Colonic mucosa (tissue), 4 donors: ENCODE measurements at regions not wholly inside any gene's neighbourhood (a gene's known extent, or its start where the extent isn't known, plus 50 kb on each side); places are given as distances from the start of the nearest gene placed in this dataset.

Experiments used
- DNase-seq: peaks from one replicate; pipeline ENCODE4 v3.0.0-alpha.2; 2020
- H3K27ac ChIP-seq: fragments of 200-600 bp; one replicate; pipeline ENCODE4 v1.8.0; 2021
- H3K27me3 ChIP-seq: fragments of 200-600 bp; one replicate; pipeline ENCODE4 v1.8.0; 2021
- H3K36me3 ChIP-seq: fragments of 200-600 bp; one replicate; pipeline ENCODE4 v1.8.0; 2021
- H3K4me1 ChIP-seq: fragments of 200-600 bp; one replicate; pipeline ENCODE4 v1.8.0; 2021; ENCODE audit warnings: mild to moderate bottlenecking
- H3K4me3 ChIP-seq: fragments of 200-600 bp; one replicate; pipeline ENCODE4 v1.8.0; 2021
- H3K9ac ChIP-seq, 2 donors: one replicate each; pipeline ENCODE4 v1.7.0; 2013; ENCODE audit warnings: control low read depth in 2 of 2, low read depth in 2 of 2, low read length in 2 of 2
- H3K9me3 ChIP-seq: fragments of 200-600 bp; one replicate; pipeline ENCODE4 v1.8.0; 2021
- intact Hi-C: fragments of 100-400 bp; cut with DNase I; formaldehyde crosslinking; loops from one replicate; pipeline ENCODE4 v1.14.1; 2022
- TF ChIP-seq, protein P1 (sequence below): fragments of 200-600 bp; IDR thresholded peaks from one replicate; pipeline ENCODE4 v1.8.0; 2022; ENCODE audit warnings: antibody characterized with exemption, mild to moderate bottlenecking
- donor health status: healthy.
- donor health status: DM: no; HTN: no; CAD: no.
- donor health status: DM: no; HTN: no; CAD: no.

- H3K27ac ChIP-seq: no peak overlapping the region
- intact Hi-C loops: no loop called here
- no peak overlapping the region for H3K9ac ChIP-seq
- H3K4me1 ChIP-seq: no peaks in the 10 kb centered on the region
- no peaks in the 10 kb centered on the region for H3K27me3 ChIP-seq
- no peak for DNase-seq
- H3K9me3 ChIP-seq: no peaks in the 10 kb centered on the region
- no peaks in the 10 kb centered on the region for H3K36me3 ChIP-seq
- H3K4me3 ChIP-seq: no peak overlapping the region
- TF ChIP-seq, protein P1, sequence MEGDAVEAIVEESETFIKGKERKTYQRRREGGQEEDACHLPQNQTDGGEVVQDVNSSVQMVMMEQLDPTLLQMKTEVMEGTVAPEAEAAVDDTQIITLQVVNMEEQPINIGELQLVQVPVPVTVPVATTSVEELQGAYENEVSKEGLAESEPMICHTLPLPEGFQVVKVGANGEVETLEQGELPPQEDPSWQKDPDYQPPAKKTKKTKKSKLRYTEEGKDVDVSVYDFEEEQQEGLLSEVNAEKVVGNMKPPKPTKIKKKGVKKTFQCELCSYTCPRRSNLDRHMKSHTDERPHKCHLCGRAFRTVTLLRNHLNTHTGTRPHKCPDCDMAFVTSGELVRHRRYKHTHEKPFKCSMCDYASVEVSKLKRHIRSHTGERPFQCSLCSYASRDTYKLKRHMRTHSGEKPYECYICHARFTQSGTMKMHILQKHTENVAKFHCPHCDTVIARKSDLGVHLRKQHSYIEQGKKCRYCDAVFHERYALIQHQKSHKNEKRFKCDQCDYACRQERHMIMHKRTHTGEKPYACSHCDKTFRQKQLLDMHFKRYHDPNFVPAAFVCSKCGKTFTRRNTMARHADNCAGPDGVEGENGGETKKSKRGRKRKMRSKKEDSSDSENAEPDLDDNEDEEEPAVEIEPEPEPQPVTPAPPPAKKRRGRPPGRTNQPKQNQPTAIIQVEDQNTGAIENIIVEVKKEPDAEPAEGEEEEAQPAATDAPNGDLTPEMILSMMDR: no peak
Measured at GRCh38 chr11:27263986-27264385, 99.0 kb downstream of the CCDC34 start.

DNA sequence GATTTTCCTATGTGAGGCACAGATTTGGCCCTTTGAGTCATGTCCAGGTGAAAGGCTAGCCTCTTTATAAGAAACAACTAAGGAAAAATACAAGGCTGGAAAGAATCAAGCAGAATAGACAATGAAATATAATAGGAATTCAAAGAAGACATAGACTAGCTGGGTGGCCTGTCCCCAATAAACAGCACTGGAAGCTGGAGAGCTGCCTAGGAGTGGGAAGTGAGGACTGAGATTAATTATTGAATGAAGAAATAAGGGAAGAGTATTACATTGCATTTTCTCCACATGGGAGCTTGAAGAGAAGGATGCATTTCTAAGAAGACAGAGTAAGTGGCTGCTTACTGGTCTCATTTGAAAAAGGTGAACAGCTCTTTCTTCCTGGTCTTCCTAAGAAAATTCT is 100.0 kb downstream of the CCDC34 start:
- Histone ChIP-seq H3K4me3 (no peak overlapping the region), H3K36me3 (no peaks in the 10 kb centered on the region), H3K4me1 (no peaks in the 10 kb centered on the region), H3K9me3 (no peaks in the 10 kb centered on the region), H3K27me3 (no peaks in the 10 kb centered on the region), H3K9ac (no peak overlapping the region), H3K27ac (no peak overlapping the region)
- no peak for DNase-seq
- TF ChIP-seq, protein P1: no peak
- intact Hi-C loops: no loop called here

DNA sequence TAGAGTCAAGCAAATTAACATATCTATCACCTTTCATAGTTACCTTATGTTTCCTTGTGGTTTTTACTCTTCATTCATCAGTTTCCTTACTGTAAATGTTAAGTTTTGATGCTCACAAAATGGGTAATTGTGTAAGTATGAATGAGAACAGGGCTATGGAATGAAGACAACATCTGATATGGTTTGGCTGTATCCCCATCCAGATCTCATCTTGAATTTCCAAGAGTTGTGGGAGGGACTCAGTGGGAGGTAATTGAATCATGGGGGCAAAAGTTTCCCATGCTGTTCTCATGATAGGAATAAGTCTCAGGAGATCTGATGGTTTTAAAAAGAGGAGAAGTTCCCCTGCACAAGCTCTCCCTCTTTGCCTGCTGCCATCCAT is 107.6 kb downstream of the CCDC34 start:
- Histone ChIP-seq H3K27ac (no peak overlapping the region), H3K36me3 (no peaks in the 10 kb centered on the region), H3K9ac (no peak overlapping the region), H3K9me3 (no peaks in the 10 kb centered on the region), H3K4me1 (no peaks in the 10 kb centered on the region), H3K27me3 (no peaks in the 10 kb centered on the region), H3K4me3 (no peak overlapping the region)
- TF ChIP-seq, protein P1: no peak
- intact Hi-C loops: no loop called here
- no peak for DNase-seq

DNA sequence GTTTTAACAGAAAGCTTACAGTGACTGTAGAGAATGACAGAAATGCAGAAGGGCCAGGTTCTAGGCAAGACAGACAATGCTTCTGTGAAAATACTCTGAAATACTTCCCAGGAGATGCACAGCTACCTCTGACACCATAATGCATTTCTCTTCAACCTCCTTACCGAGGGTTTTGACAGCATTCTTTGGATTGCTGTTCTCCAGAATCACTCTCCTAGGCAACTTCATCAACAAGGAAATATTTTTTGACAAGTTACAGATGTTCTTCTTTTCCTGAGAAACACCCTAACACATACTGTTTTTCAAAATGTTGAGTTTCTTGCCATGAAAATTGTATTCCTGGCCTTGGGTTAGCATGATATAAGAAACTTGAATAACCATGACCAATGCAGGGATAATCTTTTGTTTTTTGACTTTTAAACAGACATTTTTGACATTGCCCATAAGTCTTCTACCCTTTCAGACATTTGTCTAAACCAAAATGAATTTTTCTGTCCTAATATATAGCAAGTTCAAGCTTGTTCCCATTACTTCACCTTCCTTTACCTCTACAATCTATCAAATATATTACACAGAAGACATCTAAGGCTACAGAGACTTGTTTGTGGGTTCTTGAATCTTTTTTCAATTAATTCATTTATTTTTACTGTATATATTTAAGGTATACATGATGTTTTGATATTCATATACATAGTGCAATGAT is 108.1 kb downstream of the CCDC34 start:
- no peak overlapping the region for H3K9ac ChIP-seq
- H3K36me3 ChIP-seq: no peaks in the 10 kb centered on the region
- intact Hi-C loops: no loop called here
- H3K9me3 ChIP-seq: no peaks in the 10 kb centered on the region
- H3K4me1 ChIP-seq: no peaks in the 10 kb centered on the region
- no peak for DNase-seq
- H3K4me3 ChIP-seq: no peak overlapping the region
- no peak overlapping the region for H3K27ac ChIP-seq
- TF ChIP-seq, protein P1: no peak
- H3K27me3 ChIP-seq: no peaks in the 10 kb centered on the region

GRCh38 chr11:27253224-27253623 is 109.8 kb downstream of the CCDC34 start:
- H3K4me3 ChIP-seq: no peak overlapping the region

More at GRCh38 chr11:27253224-27253623, 109.8 kb downstream of the CCDC34 start:
- DNase-seq: no peak
- H3K9me3 ChIP-seq: no peaks in the 10 kb centered on the region
- no peak overlapping the region for H3K27ac ChIP-seq
- H3K27me3 ChIP-seq: no peaks in the 10 kb centered on the region
- H3K9ac ChIP-seq: no peak overlapping the region
- intact Hi-C loops: no loop called here
- H3K36me3 ChIP-seq: no peaks in the 10 kb centered on the region
- H3K4me1 ChIP-seq: no peaks in the 10 kb centered on the region
- TF ChIP-seq, protein P1: no peak
